HG03025 (cell line): ENCODE measurements at regions not wholly inside any gene's neighbourhood (a gene's known extent, or its start where the extent isn't known, plus 50 kb on each side); places are given as distances from the start of the nearest gene placed in this dataset.
"Not testable (repeated sequence)": the region's sequence is repeated elsewhere in the genome, so short reads cannot be mapped to it uniquely, and the experiment has no call there.

ENCODE experiments used
- ATAC-seq: cut with Tn5 transposase; IDR thresholded peaks from one replicate; pipeline ENCODE4 v1.9.1; 2021; ENCODE audit warnings: mild to moderate bottlenecking, moderate library complexity; ENCODE audit not compliant: unreplicated experiment, low FRiP score

DNA sequence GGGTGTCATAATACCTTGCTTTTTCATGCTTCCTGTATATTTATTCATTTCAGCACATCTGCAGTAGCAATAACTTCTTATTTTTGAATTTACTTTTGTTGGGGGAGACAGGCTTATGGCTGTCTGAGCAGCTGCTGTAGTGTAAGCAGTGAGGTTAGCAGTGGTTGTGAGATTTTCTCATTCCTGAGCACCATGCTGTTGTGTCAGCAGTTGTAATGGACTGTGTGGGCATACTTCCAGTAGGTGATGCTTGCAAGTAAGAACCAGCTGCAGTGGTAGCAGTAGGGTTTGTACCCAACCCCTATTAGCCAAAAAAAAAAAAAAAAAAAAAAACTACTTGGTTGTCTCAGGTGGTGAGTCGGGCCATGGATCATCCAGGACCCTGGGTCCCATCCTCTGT, 311.6 kb downstream of the NUF2 start:
- no peak for ATAC-seq

DNA sequence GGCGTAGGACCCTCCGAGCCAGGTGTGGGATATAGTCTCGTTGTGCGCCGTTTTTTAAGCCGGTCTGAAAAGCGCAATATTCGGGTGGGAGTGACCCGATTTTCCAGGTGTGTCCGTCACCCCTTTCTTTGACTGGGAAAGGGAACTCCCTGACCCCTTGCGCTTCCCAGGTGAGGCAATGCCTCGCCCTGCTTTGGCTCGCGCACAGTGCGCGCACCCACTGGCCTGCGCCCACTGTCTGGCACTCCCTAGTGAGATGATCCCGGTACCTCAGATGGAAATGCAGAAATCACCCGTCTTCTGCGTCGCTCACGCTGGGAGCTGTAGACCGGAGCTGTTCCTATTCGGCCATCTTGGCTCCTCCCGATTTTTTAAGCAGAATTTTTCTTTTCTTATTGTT, 323.9 kb downstream of the NUF2 start:
- not testable (repeated sequence) for ATAC-seq

DNA sequence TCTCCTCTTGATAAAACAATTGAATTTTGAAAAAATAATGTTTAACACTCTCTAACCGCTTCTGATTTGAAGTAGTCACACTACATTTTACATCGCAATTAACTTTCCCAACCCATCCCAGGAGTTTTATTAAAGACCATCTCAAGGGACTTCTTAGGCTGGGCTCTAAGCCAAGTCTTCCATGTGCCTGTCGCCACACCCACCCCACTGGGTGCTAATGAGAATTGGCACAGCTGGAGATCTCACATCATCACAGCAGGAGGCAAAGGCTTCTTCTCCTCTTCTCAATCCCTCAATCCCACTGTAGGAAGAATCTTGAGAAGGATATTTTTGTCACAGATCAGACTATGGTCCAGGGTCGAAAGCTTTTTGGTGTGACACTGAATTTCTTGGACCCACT, 328.9 kb downstream of the NUF2 start:
- no peak for ATAC-seq

DNA sequence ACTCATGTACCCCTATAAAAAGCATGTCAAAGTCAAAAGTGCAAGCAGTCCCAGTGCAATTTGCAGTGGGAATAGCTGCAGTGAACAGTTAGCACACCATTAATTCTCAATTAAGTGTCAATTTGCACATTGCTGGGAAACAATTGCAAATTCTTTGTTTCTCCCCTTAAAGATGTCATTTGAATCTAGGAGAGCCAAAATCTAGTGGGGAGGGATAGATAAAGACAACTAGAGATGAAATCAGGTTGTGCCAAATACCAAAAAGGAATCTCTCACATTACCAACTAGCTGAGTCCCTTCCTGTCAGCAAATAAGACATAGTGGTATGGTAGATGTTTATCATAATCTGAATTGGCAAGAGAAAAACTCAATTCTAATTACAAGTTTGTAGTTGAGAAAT, 330.7 kb downstream of the NUF2 start:
- ATAC-seq, result no peak

DNA sequence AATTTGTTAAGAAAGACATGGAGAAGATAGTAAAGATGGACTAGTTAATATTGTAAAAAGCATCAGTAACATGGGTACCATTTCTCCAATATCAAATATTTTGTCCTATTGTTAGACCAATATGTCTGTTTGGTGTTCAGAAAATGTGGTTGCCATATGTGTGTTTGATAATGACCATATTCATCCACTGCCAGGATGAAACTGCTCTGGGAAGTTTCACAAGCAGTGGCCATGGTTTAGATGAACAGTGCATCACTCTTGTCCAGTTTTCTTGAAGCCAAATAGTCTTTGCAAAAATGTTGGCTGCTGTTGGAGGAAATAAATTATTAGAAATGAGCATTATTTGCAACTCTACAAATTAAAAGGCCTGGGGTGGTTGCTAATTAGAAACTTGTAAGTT, 333.8 kb downstream of the NUF2 start:
- ATAC-seq, result no peak

DNA sequence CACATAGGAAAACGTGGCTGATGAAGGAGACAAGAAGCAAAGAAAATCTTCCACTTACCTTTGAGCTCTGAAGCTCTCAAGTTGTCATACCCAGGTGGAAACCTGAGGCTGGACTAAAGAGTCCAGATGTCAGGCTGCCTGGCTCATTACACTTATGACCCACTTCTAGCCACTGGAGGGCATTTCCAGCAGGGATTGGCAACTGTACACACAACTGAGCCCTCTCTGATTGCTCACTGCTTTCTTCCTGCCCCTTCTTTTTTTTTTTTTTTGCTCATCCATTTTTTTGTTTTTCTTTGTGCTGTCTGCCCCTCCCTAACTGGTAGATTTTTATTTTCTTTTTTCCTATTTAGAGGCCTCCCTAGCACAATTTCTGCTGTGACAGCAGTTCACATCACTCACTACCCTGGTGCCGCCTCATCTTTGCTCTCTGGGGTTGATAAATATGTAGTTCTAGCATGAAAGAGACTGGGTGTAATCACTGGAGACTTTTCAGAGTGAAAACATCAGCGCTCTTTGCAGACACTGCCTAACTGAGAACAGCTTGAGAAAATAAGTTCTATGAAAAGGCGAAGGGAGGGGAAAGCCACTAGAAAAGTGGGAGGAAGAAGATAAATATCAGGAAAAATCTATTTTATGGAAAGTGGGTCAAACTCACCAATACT, 334.5 kb downstream of the NUF2 start:
- ATAC-seq, result no peak

DNA sequence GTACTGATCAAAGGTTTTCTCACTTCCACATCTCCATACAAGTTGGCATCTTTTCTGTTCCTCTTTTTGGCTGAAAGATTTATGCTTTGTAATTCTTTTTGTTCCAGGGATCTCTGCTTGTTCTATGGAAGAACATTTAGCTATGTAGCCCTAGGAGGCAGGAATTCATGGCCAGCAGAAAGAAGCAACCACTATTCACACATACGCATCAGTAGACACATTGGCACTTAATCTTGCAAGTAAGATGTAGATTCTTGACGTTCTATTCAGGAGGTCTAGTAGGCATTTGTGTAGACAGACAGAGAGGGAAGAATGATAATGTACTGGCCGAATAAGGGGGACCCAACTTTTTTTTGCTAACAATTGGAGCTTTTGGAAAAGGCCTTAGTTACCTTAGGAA, 336.0 kb downstream of the NUF2 start:
- ATAC-seq, result no peak

DNA sequence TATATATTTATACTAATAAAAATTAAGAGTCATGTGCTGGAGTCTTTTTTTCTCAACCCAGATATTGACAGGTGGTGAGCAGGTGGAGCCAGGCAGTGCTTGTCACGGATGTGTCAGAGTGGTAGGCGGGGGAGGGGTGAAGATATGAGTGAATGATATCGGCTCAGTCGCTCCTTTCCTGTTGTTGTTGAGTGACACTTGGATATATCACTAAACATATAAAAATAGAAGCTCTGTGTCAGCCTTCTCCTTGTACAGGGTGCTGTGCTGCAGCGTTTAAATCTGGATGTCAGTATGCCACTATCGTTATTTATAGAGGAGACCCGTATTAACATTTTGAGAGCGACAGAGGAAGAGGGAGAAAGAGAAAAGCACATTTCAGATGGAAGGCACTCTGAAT, 339.6 kb downstream of the NUF2 start:
- no peak for ATAC-seq

DNA sequence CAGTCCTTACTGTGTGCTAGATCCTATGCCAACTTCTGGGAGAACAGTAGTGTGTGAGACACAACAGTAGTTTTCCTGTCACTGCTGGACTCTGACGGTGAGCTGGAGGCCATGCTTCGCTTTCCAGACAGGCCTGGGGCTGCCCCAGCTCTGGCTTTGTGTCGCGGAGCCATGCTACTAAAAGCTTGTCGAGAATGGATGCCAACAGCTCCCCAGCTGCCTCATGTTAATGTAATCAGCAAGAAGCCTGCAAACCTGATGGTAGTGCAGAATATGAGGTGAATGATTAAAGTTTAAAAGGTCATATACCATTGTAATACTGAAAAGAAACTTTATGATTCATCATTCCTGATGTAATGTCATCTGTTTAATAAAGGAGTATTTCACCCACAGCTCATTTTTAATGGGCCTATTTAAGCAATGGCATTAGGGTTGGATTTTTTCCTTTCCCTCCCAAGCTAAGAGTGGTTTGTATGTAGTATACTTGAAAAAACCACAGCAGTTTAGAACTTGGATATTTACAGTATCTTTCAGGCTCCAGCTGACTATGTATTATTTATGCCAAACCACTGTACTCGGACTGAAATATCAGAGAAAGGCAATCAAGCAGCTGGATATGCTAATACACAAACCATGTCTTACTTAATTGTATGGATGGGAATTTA, 343.0 kb downstream of the NUF2 start:
- ATAC-seq, result no peak

DNA sequence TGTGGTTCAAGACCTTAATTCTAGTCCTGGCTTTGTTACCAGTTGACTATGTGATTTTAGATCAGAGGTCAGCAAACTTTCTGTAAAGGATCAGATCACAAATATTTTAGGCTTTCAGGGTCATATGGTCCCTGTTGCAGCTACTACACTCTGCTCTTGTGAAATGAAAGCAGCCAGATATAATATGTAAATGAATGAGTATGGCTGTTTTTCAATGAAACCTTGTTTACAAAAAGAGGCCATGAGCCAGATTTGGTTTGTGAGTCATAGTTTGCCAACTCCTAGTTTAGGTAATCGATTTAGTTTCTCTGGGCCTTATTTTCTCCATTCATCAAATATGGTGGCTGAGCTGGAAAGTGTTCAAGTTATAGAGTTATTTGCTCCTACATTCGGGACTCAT, 346.7 kb downstream of the NUF2 start:
- no peak for ATAC-seq

DNA sequence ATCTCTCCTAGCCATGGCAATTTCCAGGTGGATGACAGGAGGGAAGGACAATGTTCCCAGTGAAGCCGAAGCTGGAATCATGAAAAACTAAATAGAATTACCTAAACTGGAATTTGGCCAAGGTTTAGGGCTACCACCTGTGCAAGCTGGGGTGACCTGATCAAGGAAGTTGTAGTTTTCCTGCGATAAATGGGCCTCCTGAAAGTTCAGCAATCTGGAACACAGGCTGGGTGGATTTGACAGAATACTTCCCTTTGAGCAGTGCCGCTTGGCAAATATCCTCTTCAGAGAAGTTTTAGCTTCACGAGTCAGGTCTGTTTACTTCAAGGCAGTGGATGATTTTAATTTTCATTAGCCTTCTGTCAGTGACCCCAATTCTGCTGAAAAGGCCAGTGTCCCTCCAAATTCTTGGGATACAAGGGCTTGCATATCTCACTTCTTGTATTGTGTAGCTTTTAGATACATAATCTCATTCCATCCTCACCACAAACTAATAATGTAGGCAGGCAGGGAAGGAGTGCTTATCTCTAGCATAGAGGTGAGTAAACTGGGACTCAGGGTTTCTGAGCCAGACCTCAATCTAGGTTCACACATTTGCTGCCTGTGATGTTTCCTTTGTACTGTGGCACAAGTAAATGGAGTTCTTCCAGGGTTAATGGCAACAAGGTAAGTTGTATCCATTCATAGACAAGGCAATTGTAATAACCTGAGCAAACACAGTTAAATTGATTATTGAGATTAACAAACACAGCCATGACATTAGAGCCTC, 349.4 kb downstream of the NUF2 start:
- no peak for ATAC-seq

DNA sequence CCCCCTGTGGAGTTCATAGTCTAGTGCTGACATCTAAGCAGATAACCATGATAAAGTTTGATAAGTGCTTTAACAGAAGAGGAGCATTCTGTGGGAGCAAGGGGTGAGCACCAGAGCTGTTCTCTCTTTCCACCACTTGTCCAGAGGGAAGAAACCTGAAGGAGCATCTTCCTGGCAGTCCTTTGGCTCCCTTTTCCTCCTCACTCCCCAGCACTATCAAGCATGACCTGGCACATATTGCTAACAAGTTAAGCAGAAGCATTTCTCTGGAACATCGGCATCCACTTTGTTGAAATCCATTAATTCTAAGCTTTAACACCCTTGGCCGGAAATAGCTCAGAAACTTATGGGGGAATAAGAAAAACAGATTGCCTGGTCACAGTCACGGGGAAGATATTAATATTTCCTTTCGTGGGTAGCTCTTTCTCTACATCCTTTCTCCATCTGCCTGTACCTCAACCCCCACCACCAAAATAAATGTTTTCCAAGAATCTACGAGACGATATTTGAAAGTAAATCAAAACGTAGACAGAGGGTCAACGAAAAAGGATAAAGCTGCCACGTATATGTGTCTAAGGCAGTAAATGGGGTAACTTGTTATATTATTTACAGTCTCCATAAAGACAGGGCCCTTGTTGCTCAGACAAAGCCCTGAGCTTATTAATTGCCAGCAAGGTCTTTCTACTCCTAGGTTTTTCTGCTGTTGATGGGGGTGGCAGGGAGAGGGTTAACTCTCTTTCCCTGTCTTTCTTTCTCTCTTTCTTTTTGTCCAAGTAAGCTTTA, 351.4 kb downstream of the NUF2 start:
- no peak for ATAC-seq

DNA sequence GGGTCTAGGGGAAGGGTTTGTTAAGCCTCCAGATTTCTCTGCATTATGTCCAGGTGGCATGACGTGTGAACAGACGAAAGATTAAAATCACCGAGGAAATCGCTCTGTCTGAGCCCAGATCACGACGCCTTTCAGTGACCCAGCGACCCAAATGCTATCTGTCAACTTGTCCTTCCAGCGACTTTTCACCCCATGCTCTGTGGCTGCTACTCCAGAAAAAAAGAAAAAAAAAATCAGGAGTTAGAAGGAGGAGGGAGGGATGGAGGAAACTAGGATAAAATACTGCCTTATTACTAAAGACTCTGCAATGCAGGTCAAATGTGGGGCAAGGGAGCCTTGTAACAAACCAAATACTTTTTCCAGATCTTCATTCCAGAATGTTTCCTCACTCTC, 352.0 kb downstream of the NUF2 start:
- ATAC-seq, result no peak

DNA sequence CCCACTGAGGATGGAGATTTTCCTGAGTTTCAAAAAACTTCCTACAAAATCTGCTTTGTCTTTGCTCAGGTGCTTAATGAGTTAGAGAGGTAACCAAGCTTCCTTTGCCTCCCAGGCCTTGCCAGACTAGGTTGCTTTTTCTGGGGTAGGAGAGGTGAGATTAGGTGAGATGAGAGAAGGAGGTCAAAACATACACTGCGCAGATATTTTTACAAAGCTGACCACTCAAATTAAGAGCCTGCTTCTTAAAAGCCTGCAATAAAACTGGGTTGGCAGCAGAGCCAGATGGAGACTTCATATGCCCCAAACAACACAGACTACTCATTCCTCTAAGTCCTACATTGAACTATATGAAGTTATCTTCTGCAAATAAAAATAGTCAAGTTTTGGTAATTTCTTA, 352.5 kb downstream of the NUF2 start:
- ATAC-seq, result no peak

DNA sequence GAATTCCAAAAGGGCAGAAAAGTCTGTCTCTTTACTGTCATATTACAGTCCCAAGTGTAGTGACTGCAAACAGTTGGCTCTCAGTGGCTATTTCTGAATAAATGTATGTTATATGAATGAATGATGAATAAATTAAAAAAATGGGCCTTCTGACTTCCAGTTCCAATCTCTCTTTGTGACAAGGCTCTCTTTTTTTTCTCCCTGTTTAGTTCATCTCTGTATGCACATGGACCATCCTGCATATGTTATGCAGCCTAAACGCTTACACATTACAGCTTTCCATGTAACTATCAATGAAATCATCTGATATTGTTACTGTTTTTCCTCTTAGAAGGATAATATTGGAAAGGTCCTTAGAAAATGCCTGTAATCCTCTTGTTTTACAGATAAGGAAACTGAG, 363.0 kb downstream of the NUF2 start:
- no peak for ATAC-seq

DNA sequence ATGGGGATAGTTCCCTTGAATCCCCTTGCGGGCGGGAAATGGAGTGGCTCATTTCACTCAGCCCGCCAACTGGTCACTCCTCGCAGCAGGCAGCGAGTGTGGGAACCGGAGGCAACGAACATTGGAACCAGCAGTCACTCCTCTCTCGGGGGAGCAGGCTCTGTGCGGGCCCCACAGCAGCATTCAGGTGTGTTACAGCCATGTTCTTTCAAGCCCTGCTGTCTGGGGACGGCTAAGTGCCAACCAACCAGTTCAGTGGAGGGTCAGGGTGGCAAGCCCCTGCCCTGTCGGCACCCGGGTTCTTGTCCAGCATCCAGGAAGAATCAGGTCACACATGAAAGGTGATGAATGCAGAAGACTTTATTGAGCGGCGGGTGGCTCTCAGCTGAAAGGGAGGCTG, 370.5 kb downstream of the NUF2 start:
- no peak for ATAC-seq

DNA sequence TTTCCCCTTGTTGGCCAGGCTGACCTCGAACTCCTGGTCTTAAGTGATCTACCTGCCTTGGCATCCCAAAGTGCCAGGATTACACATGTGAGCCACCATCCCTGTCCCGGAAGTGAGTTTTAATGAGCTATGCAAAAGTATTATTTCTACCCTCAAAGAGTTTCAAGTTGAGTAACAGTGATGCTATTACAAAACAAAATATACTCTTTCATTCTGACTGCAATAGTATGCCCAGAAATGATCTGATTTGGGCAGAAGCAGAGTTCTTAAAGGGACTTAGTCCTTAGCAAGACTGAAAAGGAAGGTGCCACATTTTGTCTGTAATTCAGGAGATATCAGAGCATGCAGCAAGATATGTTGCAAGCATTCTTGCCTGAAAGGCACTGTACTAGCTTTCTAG, 375.4 kb downstream of the NUF2 start:
- no peak for ATAC-seq

DNA sequence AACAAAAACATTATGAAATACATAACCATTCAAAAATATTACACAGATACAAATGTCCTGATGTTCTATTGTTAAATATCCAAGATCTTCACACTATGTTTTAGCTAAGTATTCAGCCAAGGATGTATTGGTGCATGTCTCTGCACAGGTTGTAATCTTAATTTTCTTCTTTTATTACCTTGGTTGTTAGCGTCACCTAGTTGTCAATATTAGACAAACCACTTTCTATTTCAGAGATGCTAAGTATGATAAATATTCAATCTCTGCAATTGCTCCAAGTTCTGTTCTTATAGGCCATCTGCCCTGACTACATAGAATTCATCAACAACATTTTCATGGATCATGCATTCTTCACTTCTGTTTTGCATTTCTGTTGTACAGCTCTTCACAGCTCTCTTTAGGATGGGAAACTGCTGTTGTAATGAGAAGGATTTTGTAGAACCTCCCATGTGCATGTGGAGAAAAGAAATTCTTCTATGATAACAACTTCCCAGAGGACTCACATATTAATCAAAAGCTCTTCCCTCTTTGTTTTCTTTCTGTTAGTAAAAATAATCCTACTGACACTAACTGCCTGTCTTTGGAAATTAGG, 380.1 kb downstream of the NUF2 start:
- ATAC-seq, result no peak

DNA sequence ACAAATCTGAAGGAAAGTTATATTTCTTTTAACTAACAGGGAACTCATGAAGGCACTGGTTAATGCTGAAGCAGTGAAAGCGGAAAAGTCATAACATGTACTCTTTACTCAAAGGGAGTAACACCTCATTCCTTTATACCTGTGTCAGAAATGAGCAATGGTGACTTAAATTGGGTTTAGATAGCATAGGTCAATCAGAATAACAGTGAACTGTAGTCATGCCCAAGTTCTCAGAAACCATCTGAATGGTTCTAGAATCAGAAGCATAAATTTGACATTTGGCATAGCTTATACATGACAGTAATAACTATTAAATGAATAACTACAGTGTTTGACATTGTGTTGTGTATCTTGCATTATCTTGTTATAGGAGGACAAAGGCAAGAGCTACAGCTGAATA, 382.0 kb downstream of the NUF2 start:
- ATAC-seq, result no peak

DNA sequence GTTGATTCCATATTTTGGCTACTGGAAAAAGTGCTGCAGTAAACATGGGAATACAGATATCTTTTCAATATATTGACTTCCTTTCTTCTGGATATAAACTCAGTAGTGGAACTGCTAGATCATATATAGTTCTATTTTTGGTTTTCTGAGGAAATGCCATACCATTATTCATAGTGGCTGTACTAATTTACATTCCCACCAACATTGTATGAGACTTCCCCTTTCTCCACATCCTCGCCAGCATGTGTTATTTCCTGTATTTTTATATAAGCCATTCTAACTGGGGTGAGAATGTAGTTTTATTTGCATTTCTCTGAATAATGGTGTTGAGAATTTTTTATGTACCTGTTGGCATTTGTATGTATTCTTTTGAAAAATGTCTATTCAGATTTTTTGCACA, 385.2 kb downstream of the NUF2 start:
- ATAC-seq, result no peak

DNA sequence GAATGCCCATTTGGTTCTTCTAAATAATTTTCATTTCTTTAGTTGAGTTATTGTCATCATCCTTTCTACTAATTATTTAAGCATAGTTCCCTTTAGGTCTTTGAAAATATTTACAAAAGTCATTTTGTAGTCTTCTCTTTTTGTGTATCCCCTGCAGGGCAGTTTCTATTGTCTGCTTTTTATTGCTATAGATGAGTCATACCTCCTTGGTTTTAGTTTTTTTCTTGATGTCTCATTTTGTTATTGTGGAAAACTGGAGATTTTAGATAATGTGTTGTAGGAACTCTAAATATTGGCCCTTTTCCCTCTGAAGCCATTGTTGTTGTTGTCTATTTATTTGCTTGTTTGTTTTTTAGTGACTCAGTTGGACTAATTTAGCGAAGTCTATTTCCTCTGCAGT, 387.9 kb downstream of the NUF2 start:
- no peak for ATAC-seq
